Suprapubic skin (tissue), 4 donors: ENCODE measurements at regions not wholly inside any gene's neighbourhood (a gene's known extent, or its start where the extent isn't known, plus 50 kb on each side); places are given as distances from the start of the nearest gene placed in this dataset.

Source experiments
- DNase-seq, 2 donors: peaks; one replicate each; pipeline ENCODE4 v3.0.0-alpha.2; 2019; ENCODE audit warnings: low spot score in 2 of 2
- H3K27ac ChIP-seq: fragments of 200-600 bp; sonication (generic); one replicate; pipeline ENCODE4 v1.5.1; 2019
- H3K27me3 ChIP-seq: fragments of 200-600 bp; sonication (generic); one replicate; pipeline ENCODE4 v1.5.1; 2019
- H3K36me3 ChIP-seq: fragments of 200-600 bp; sonication (generic); one replicate; pipeline ENCODE4 v1.5.1; 2019
- H3K4me1 ChIP-seq: fragments of 200-600 bp; sonication (generic); one replicate; pipeline ENCODE4 v1.5.1; 2019
- H3K4me3 ChIP-seq: fragments of 200-600 bp; sonication (generic); one replicate; pipeline ENCODE4 v1.5.1; 2019; ENCODE audit warnings: mild to moderate bottlenecking
- H3K9me3 ChIP-seq: fragments of 200-600 bp; sonication (generic); one replicate; pipeline ENCODE4 v1.5.1; 2019
- CTCF ChIP-seq, 2 donors: fragments of 200-600 bp in 1 of 2; fragments of 450-650 bp in 1 of 2; sonication (generic) in 1 of 2; IDR thresholded peaks; one replicate each; pipeline ENCODE4 v1.5.1; 2016 to 2019; ENCODE audit warnings: antibody characterized with exemption in 2 of 2, mild to moderate bottlenecking in 1 of 2, moderate library complexity in 1 of 2
- EP300 ChIP-seq: sonication (generic); formaldehyde crosslinking; IDR thresholded peaks from one replicate; pipeline ENCODE4 v1.6.1; 2017; ENCODE audit warnings: antibody characterized with exemption
- POLR2A ChIP-seq, 2 donors: fragments of 450-650 bp; IDR thresholded peaks; one replicate each; pipeline ENCODE4 v1.6.1; 2017; ENCODE audit warnings: antibody characterized with exemption in 2 of 2, mild to moderate bottlenecking in 2 of 2, moderate library complexity in 2 of 2
- POLR2AphosphoS5 ChIP-seq, 3 donors: sonication (generic); formaldehyde crosslinking; IDR thresholded peaks; one replicate each; pipeline ENCODE4 v1.6.1; 2017; ENCODE audit warnings: antibody characterized with exemption in 3 of 3
- WGBS: methylation state at CpG from one replicate; pipeline ENCODE4 v1.1.5; 2018; 5-methylcytosine and 5-hydroxymethylcytosine counted together

DNA sequence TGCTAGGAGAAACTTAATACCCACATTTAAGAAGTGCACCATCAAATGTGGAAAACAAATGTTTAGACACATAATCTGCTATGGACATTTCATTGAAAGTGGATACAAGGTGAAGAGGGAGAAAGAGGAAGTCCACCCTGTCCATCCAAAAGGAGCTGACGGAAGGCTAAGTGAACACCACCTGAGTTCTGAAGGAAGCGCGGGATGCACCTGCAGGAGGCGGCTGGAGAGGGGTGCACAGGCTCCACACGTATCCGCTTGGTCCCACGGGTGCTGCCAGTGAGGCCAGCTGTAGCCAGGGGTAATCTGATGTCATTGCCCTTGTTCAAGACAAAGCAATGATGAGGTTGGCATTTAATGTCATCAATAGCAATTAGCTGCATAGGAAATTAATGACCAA, 75.9 kb upstream of the TMEM18 start:
- H3K36me3 ChIP-seq, result no peaks in the 10 kb centered on the region
- no peaks in the 10 kb centered on the region for H3K9me3 ChIP-seq
- no peak overlapping the region for H3K4me3 ChIP-seq
- no peaks in the 10 kb centered on the region for H3K27me3 ChIP-seq
- WGBS, result 92% methylated on average over 7 of the region's 7 CpGs
- TF ChIP-seq EP300 (no peak), POLR2AphosphoS5 (IDR thresholded peaks at IDR 0.05) (no peak), POLR2A (IDR thresholded peaks at IDR 0.05) (no peak), CTCF (IDR thresholded peaks at IDR 0.05) (no peak)
- DNase-seq, result no peak
- H3K27ac ChIP-seq, result no peak overlapping the region
- no peaks in the 10 kb centered on the region for H3K4me1 ChIP-seq

- no peak for DNase-seq
- no peak overlapping the region for H3K4me3 ChIP-seq
- H3K36me3 ChIP-seq, result no peaks in the 10 kb centered on the region
- no peaks in the 10 kb centered on the region for H3K9me3 ChIP-seq
- H3K27me3 ChIP-seq, result no peaks in the 10 kb centered on the region
- H3K4me1 ChIP-seq, result no peaks in the 10 kb centered on the region
- WGBS, result 85% methylated on average over 10 of the region's 10 CpGs
- no peak overlapping the region for H3K27ac ChIP-seq
- no peak for TF ChIP-seq POLR2A (IDR thresholded peaks at IDR 0.05)
- no peak for TF ChIP-seq EP300
- TF ChIP-seq CTCF (IDR thresholded peaks at IDR 0.05), result no peak
- TF ChIP-seq POLR2AphosphoS5 (IDR thresholded peaks at IDR 0.05), result no peak
Observed at GRCh38 chr2:751474-751873, 74.3 kb upstream of the TMEM18 start.

- Histone ChIP-seq H3K36me3 (no peaks in the 10 kb centered on the region), H3K4me1 (no peaks in the 10 kb centered on the region), H3K4me3 (no peak overlapping the region), H3K27me3 (no peaks in the 10 kb centered on the region), H3K27ac (no peak overlapping the region), H3K9me3 (no peaks in the 10 kb centered on the region)
- 94% methylated on average over 5 of the region's 5 CpGs for WGBS
- TF ChIP-seq EP300 (no peak), POLR2AphosphoS5 (IDR thresholded peaks at IDR 0.05) (no peak), POLR2A (IDR thresholded peaks at IDR 0.05) (no peak), CTCF (IDR thresholded peaks at IDR 0.05) (no peak)
- no peak for DNase-seq
Observed at GRCh38 chr2:750628-751027, 73.4 kb upstream of the TMEM18 start.

- no peak overlapping the region for H3K27ac ChIP-seq
- WGBS, result 74% methylated on average over 12 of the region's 12 CpGs
Observed at GRCh38 chr2:747762-748351, 70.7 kb upstream of the TMEM18 start.

DNA sequence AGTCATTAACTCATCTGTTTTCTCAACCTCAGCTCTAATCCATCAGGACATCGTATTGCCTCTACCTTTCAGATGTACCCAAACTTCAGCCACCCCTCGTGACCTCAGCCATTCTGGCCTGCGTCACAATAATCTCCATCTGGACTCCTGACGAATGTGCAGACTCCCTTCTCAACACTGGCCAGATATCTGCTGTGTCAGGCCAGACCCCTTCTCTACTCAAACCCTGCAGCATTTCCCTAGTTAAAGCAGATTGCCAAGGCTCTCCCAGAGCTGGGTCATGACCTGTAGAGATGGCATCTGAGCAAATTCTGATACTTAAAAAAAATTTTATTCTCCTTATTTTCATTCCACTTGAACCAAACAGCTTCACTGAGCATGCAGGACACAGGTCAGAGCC, 69.5 kb upstream of the TMEM18 start:
- H3K9me3 ChIP-seq, result no peaks in the 10 kb centered on the region
- H3K27me3 ChIP-seq, result no peaks in the 10 kb centered on the region
- 89% methylated on average over 4 of the region's 4 CpGs for WGBS
- H3K4me1 ChIP-seq, result no peaks in the 10 kb centered on the region
- TF ChIP-seq POLR2A (IDR thresholded peaks at IDR 0.05) (no peak), POLR2AphosphoS5 (IDR thresholded peaks at IDR 0.05) (no peak), EP300 (no peak), CTCF (IDR thresholded peaks at IDR 0.05) (no peak)
- H3K4me3 ChIP-seq, result no peak overlapping the region
- no peak for DNase-seq
- no peaks in the 10 kb centered on the region for H3K36me3 ChIP-seq
- no peak overlapping the region for H3K27ac ChIP-seq

More at GRCh38 chr2:747762-748351, 70.7 kb upstream of the TMEM18 start:
- H3K9me3 ChIP-seq, result no peaks in the 10 kb centered on the region
- no peaks in the 10 kb centered on the region for H3K36me3 ChIP-seq
- no peaks in the 10 kb centered on the region for H3K27me3 ChIP-seq
- TF ChIP-seq POLR2A (IDR thresholded peaks at IDR 0.05) (no peak), CTCF (IDR thresholded peaks at IDR 0.05) (no peak), EP300 (no peak), POLR2AphosphoS5 (IDR thresholded peaks at IDR 0.05) (no peak)
- no peak for DNase-seq
- H3K4me1 ChIP-seq, result no peaks in the 10 kb centered on the region
- no peak overlapping the region for H3K4me3 ChIP-seq
